Ramos (cell line): ENCODE measurements at regions not wholly inside any gene's neighbourhood (a gene's known extent, or its start where the extent isn't known, plus 50 kb on each side); places are given as distances from the start of the nearest gene placed in this dataset.
"Not testable (repeated sequence)": the region's sequence is repeated elsewhere in the genome, so short reads cannot be mapped to it uniquely, and the experiment has no call there.

ENCODE experiments used
- in situ Hi-C: fragments of 300-500 bp; cut with MboI; formaldehyde crosslinking; loops from one replicate; pipeline ENCODE4 v1.14.3; 2022; ENCODE audit warnings: low sequenced_read_pairs; ENCODE audit not compliant: unreplicated experiment

DNA sequence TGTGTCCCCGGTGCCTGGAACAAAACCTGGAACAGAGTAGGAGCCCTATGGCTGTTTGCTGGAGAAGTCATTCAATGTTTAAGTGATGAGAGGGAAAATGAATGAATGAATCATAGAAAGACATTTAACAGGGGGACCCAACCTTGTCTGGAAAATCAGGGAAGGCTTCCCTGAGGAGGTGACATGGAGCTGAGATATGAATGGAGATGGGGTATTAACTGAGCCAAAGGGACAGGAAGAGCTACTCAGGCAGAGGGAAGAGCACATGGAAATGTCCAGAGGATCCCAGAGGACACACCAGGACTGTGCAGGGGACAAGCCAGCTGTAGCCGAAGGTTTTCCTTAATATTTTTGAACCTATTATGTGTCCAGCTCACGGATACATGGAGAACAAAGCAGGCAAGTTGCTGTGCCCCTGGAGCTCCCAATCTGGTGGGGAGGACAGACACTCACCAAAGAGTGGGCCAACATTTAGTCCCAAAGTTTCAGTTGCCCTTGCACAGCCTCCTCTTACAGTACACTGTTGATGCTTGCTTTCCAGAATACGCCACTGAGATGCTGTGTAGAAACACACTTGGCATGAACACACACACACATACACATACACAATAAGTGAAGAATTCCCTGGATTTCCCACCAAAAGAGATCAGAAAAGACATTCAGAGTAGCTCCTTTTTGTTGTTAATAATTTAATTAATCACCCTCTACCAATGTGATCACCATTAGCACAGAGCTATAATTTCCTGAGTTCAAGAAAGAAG is 77.0 kb upstream of the PTPN1 start:
- in situ Hi-C loops = no loop called here

DNA sequence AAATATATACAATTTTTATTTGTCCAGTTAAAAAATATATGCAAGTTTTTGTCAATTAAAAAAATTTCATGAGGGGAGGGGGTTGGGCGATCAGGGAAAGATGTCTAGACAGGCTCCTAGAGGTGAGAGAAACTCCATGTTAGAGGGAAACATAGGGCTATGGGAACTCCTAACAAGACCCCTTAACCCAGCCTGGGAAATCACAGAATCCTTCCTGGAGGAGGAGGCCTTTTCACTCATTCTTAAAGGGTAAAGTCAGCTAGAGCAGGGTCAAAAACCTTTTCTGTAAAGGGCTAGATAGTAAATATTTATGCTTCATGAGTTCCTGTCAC is 75.9 kb upstream of the PTPN1 start:
- in situ Hi-C loops = no loop called here

GRCh38 chr20:50434653-50435396 is 75.4 kb upstream of the PTPN1 start:
- in situ Hi-C loops = no loop called here

- in situ Hi-C loops = no loop called here
These were observed 74.7 kb upstream of the PTPN1 start for GRCh38 chr20:50435397-50436051.

- in situ Hi-C loops = no loop called here
These were observed 74.0 kb upstream of the PTPN1 start for GRCh38 chr20:50436052-50436656.

DNA sequence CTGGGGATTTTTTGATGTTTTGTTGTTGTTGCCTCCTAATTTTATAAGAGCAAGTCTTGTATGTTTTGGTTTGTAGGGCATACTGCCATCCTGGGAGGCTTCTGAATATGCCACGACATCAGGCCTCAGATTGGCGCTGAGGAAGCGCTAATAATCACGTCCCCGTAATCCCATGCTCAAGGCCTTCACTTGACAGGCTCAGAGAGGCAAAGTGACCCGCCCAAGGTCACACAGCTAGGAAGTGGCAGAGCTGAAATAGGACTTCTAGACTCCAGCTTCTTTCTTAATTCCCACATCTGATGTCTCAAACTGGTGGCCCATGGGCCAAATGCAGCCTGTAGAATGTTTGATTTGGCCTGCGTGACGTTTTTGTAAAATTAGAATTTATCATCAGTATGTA is 73.5 kb upstream of the PTPN1 start:
- in situ Hi-C loops = no loop called here

DNA sequence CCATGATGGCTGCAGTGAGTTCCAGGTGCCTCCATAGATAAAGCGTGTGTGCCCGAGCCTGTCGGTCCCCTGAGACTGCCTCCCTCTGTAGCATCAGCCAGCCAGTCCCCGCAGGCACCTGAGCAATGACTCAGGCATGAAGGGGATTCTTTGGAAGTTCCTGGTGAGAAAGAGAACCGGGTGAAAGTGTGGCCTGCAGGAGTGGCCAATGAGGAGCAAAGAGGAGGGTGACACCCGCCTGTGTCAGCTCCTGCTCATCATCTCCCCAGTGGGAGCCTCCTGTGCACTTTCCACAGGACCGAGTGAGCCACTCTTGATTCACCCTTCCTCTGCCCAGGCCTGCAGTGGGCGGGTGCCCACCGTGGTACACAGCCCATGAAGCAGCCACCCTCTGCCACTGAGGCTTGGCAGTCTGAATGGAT is 71.2 kb upstream of the PTPN1 start:
- in situ Hi-C loops = no loop called here

- in situ Hi-C loops = no loop called here
These were observed 70.4 kb upstream of the PTPN1 start for GRCh38 chr20:50439539-50440453.

GRCh38 chr20:50442512-50442911 is 67.7 kb upstream of the PTPN1 start:
- in situ Hi-C loops = no loop called here

DNA sequence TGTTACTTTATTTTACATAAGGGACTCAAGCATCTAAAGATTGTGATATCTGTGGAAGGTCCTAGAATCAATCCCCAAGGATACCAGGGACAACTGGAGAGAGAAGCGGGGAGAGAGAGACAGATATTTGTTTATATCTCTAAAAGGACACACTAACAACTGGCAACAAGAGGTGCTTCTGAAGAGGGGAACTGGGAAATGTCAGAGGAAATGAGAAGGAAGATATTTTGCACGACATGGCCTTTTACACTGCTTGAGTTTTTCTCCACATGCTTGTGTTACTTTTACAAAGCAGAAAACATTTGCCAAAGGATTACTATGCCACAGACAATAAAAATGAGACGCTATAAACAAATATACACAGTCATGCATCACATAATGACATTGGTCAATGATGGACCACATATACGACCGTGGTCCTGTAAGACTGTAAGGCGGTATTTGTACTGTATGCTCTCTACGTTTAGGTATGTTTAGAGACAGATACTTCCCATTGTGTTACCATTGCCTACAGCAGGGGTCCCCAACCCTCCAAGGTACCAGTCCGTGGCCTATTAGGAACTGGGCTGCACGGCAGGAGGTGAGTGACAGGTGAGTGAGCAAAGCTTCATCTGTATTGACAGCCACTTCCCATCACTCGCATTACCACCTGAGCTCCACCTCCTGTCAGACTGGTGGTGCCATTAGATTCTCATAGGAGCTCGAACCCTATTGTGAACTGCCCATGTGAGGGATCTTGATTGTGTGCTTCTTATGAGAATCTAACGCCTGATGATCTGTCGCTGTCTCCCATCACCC is 64.6 kb upstream of the PTPN1 start:
- in situ Hi-C loops = no loop called here

GRCh38 chr20:50446351-50447101 is 63.7 kb upstream of the PTPN1 start:
- in situ Hi-C loops = no loop called here

GRCh38 chr20:50447102-50447804 is 62.9 kb upstream of the PTPN1 start:
- in situ Hi-C loops = no loop called here

DNA sequence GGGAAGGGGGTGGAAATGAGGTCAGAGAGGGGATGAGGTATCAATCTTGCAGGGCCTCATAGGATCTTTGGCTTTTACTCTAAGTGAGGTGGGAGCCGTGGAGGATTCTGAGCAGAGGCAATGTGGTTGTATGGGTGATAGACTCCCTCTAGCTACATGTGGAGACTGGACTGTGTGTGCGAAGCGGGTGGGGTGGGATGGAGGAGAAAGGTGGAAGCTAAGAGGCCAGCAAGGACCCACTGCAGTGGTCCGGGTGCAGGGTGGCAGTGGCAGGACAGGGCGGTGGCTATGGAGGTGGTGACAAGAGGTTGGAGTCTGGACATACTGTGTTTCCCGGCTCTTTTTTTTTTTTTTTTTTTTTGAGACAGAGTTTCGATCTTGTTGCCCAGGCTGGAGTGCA is 62.4 kb upstream of the PTPN1 start:
- in situ Hi-C loops = no loop called here

DNA sequence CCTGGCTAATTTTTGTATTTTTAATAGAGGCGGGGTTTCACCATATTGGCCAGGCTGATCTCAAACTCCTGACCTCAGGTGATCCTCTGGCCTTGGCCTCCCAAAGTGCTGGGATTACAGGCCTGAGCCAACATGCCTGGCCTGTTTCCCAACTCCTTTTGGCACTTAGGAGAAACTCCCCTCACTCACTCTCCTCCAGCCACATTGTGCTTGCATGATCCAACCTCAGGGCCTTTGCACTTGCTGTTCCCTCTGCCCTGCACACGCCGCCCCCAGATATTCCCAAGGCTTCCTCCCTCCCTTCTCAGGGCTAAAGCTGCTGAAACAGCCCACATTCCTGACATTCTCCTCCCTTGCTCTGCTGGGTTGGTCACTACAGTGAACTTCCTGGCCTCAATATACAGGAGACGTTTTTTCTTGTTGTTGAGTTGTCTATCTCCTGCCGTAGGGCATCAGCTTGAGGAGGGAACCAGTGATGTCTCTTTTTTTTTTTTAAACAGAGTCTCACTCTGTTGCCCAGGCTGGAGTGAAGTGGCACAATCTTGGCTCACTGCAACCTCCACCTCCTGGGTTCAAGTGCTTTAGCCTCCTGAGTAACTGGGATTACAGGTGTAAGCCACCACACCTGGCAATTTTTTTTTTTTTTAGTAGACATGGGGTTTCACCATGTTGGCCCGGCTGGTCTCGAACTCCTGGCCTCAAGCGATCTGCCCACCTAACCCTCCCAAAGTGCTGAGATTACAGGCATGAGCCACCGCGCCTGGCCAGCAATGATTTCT is 61.4 kb upstream of the PTPN1 start:
- in situ Hi-C loops = not testable (repeated sequence)

GRCh38 chr20:50449738-50450492 is 60.3 kb upstream of the PTPN1 start:
- in situ Hi-C loops = loop anchor here (25.0 kb wide), 1 partner anchor 488 kb away; no protein-coding TSS in a partner anchor

DNA sequence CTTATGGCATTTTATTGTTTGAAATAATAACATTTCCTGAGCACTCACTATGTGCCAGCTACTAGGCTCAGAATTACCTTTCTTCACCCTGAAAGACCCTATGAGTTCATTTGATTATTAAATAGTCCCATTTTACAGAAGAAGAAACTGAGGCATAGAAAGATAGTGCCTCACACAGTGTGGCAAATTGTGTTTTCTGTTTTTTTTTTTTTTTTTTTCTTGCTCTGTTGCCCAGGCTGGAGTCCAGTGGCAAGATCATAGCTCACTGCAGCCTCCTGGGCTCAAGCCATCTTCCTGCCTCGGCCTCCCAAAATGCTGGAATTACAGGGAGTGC is 59.7 kb upstream of the PTPN1 start:
- in situ Hi-C loops = loop anchor here (25.0 kb wide), 1 partner anchor 488 kb away; no protein-coding TSS in a partner anchor
